NCI-H1417 treated with DMSO at 0.1 percent for 48 hours (cell line): ENCODE measurements at regions not wholly inside any gene's neighbourhood (a gene's known extent, or its start where the extent isn't known, plus 50 kb on each side); places are given as distances from the start of the nearest gene placed in this dataset.
"Not testable (repeated sequence)": the region's sequence is repeated elsewhere in the genome, so short reads cannot be mapped to it uniquely, and the experiment has no call there.

Source experiments
- DNase-seq: peaks from one replicate; lab custom pipeline; 2025; lab: John Stamatoyannopoulos, UW

DNA sequence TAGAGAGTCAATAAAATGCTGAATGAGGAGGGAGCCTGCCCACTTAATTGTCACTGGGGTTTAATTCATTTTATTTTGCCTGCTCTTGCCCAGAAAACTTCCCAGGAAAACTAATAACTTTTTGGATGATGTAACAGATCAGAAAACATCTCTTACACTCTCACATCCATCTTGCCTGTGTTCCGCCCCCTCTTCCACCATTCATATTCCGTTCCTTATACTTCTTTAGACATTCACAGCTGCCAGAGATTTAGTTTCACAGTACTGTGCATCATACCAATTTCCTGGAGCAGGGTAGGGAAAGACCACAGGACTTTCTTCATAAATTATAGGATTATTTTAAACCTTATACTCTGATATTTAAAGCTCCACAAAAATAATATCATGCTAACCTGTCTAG, 776.1 kb upstream of the SOX11 start:
- no peak for DNase-seq

DNA sequence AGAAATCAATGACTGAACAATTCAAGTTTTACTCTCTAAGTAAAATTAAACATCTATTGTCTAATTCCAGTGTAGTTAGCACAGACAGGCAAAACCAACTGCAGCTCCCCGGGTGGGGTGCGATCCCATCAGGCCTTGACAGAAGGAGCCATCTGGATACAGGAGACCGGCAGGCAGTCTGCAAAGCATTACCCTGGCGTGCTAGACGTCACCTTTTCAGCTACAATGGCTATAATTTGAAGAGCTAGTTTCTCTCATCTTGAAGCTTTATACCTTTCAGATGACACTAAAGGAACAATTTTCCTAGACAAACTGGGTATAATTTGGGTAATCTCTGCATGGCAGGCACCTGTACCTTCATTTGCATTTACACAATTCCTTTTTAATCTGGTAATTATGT, 761.5 kb upstream of the SOX11 start:
- no peak for DNase-seq

DNA sequence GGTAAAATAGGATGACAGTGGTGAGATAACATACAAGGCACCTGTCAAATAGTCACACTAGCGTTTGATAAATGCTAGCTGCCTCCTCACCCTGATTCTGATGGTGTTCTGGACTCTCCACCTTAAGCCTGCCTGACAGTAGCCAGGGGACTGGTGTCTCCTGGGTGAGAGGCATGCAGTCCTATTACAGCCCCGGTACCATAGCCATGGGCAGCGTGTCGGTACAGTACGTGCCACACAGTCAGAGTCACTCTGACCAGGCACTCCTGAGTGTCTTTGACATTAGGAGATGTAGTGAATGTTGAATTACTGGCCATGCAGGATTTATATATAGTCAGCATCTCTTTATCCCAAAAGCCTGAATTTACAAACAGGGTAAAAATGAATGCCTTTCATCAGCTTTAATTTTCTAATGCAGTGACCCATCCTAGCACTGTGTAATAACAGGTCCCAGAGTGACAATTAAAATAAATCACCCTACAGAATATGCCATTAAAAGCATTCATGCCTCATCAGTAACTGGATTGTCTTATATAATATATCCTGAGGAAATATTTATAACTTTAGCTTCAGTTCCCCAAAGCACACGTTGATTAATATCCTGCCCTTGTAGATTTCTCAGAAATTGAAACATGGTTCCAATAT, 760.3 kb upstream of the SOX11 start:
- no peak for DNase-seq

DNA sequence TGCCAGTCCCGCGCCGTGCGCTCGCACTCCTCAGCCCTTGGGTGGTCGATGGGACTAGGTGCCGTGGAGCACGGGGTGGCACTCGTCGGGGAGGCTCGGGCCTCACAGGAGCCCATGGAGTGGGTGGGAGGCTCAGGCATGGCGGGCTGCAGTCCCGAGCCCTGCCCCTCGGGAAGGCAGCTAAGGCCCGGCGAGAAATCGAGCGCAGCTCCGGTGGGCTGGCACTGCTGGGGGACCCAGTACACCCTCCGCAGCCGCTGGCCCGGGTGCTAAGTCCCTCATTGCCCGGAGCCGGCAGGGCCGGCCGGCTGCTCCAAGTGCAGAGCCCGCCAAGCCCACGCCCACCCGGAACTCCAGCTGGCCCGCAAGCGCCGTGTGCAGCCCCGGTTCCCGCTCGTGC, 756.9 kb upstream of the SOX11 start:
- DNase-seq = not testable (repeated sequence)

DNA sequence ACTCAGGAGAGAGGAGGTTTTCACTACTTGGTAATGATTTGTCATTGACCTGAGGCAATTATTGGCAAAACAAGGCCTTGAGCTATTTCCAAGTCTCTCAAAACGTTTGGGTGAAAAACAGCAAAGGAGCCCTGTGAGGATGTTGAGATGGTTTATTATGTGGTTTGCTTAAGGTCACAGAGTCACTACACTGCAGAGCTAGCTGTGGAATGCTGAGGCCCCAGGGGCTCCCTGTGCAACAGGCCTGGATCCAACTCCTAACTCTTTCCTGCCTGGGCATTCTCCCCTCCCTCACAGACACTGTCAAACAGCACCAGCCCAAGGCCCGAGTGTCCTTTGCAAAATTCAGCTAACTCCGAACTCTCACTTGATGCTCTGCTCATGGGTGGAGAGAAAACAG, 754.6 kb upstream of the SOX11 start:
- DNase-seq = no peak

DNA sequence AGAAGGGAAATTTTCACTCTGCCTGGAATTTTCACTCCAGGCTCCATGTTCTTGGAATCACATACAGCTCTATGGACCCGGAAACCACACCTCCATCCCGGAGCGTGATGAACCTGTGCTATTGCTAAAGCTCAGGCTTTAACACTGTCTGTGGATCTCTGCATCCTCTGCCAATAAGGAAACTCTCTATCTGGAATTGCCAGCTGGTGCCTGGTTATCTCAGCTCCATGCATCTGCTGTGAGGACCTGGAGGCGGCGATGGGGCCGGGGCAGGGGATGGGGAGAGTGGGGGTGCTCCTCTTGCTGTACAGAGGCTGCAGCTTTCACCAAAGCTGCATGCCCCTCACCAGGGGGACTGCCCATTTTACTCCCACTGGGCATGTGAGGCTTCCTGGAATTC, 754.0 kb upstream of the SOX11 start:
- DNase-seq = no peak

DNA sequence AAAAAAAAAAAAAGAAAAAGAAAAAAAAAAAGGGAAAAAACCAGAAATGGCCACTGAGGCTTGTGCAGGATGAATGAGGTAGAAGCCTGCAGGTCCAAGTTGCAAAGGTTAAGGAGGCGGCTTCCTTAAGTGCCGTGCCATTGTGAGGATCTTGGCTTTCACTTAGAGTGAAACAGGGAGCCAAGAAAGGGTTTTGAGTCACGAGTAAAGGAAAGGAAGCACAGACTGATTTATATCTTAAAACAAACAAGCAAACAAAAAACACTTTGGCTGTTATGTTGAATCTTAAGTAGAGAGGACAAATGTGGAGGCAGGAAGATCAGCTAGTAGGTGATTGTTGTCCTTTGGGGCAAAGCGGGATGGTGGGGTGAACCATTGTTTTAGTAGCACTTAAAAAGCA, 749.7 kb upstream of the SOX11 start:
- DNase-seq = no peak

DNA sequence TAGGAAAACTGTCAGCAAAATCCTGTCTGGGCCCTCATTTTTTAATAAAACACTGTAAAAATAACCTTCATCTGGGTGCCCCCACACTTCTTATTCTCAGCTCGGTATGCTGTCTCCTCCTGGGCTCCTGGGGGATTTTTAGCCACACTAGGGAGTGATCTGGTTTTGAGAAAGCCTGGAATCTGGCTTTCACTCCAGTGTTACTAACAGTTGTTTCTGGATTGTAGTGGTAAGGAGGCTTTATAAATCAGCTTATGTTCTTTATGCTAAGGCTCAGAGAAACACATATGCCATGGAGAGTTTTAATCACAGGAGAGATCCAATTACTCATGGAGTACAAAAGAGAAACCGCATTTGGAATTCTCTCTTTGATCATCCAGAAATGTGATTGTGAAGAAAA, 744.3 kb upstream of the SOX11 start:
- DNase-seq = no peak

DNA sequence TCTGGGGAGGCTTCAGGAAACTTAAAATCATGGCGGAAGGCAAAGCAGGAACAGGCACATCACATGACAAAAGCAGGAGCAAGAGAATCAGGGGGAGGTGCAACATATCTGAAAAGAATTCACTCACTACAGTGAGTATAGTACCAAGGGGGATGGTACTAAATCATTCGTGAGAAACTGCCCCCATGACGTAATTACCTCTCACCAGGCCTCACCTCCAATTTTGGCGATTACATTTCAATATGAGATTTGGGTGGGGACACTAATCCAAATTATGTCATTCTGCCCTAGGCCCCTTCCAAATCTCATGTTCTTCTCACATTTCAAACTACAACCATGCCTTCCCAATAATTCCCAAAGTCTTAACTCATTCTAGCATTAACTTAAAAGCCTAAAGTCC, 740.8 kb upstream of the SOX11 start:
- DNase-seq = no peak

DNA sequence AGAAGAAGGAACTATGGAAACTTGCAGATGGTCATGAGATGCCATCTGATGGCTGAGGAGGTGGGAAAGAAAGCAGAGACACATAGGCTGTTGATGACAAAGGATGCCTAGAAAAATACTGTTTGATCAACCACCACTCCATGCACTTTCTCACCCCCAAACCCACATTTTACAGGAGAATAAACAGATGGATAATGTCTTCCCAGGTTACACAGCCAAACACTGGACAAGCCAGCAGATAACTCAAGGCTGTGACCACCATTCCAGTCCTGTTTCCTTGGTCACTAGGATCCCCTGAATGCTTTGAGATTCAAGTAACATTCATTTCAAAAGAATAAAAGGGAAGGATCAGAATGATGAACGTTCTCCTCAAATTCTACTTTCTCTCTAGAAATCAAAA, 733.0 kb upstream of the SOX11 start:
- DNase-seq = no peak

DNA sequence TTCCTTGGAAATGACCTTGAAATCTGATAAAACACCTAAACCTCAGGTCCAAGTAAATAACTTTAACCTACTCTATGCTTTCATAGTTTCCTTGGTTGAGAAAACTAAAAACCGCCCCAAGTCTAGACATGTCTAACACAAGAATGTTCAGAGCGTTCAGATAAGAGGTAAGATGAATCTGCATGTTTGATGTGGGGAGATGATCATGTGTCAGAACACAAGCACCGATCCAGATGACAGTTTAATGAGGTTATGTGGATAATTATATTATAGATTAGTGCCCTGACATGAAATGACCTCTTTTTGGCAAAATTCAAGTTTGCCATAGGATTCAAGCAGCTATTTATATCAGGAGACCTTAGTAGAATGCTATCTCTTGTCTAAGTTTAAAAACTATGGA, 729.8 kb upstream of the SOX11 start:
- no peak for DNase-seq

DNA sequence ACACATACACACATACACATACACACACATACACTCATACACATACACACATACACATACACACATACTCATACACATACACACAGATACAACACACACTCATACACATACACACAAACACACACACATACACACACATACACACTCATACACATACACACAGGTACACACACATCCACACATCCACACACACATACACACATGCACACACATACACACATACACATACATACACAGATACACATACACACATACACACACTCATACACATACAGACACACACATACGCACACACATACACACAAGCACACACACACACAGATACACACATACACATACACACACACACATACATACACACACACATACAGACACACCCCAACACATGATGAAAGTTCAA, 729.1 kb upstream of the SOX11 start:
- no peak for DNase-seq

DNA sequence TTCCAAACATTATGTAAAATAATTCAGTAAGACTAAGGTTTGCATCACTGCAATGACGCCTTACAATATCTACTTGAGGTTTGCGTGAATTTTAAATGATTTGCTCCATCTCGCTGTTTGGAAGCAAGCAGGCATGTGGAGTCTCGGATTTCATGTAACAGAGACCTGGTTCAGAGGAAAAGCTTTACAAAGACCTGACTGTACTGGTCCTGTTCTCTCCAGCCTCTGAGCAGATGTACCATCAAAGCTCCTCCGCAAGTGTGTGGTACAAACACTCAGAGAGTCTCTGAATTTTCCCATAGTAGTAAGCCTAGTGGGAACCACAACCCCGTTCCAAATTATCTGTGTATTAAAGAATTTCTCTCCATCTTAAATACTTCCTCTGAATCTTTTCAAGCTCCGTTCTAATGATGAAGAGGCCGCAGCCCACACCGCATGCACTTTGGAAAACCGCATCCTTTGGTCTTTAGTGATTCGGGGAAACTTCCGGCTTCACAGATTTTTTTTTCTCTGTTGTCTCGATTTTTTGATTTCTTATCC, 728.1 kb upstream of the SOX11 start:
- no peak for DNase-seq

DNA sequence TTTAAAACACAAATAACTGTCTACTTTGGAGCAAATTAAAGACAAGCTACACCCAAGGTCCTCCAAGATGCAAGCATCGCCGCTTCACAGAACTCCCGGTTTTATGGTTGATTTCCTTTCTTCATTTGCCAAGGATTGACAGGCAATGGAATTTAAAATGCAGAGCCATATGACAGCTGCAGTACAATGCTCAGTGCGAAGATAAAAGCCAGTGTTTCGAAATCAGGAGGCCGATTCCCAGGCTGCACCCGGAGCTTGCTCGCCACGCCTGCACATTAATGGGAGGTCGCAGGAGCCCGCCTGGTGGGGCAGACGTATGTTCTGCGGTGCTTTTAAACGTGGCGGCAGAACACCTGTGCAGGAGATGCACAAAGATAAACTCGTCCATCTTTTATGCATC, 727.6 kb upstream of the SOX11 start:
- no peak for DNase-seq

DNA sequence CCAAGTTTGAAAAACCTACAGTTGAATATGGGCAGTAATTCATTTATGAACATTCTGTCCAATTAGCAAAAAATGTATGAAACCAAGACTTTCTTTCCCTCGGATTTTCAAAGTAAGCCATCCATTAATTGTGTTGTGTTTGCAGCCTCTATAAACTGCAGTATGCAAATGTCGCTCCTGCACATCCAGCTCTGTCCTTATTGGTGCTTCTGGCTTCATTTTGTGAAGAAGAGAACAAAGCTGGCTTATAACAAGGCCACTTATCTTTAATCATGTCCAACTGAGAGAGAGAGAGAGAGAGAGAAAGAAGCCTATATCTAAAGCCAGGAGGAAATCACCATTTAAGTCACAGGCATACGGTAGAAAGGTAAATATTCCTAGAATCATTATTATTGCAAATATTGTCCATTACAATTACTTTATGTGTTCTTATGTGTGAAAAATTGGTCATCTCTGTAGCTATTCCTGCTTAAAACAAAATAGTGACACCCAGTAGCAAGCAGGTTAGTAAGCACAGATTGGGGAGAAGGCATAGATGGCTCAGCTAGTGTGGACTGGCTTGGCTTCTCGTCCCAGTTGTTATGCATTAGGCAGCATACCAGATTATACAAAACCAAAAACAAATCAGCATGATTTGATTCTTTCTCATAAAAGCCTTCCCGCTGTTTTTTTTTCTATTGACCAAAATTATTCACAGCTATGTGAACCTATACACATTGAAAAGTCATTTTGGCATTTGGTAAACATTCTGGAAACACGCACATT, 726.4 kb upstream of the SOX11 start:
- peak; percentile 25 for DNase-seq

DNA sequence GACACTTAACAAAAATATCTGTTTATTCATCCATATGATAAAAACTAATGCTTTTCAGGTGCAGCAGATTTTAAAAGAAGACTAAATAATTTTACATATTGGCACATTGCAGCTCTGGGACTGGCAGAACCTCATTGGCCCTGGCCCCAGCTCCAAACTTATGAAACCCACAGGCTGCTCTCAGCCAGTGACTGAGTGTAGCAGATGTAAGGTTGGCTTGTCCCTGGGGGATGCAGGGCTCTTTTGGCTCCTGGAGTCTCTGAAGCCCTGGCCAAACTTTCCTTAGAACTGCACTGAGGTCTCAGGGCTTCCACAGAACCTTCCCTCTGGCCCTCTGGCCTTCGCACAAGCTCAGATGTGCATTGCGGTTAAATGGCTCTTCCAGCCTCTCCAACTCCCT, 725.0 kb upstream of the SOX11 start:
- no peak for DNase-seq

DNA sequence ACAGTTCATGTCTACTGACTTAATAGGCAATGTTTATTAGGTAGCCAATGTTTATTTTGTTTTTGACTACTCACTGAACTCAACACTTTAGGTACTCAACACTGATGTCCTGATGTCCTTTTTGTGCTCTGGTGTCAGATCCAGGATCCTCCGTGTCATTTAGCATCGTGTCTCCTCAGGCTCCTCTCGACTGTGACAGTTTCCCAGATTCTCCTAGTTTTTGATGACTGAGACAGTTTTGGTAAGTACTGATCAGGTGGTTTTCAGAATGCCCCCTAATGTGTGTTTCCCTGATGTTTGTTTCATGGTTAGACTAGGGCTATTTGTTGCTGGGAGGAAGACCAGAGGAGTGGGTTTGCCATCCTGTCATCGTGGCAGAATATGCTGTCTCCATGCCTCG, 719.7 kb upstream of the SOX11 start:
- DNase-seq = no peak

DNA sequence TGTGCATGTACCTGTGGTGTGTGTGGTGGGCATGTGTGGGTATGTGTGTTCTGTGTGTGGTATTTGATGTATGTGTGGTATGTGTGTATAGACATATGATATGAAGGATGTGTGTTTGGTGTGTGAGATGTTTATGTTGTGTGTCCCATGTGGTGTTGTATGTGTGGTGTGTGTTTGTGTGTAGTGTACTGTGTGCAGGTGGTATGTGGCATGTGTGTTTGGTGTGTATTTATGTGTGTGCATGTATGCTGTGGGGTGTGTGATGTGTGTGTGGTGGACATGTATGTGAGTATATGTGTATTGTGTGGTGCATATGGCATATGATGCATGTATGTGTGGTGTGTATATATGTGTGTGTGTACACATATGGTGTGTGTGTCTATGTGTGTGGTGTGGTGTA, 718.8 kb upstream of the SOX11 start:
- DNase-seq = no peak

DNA sequence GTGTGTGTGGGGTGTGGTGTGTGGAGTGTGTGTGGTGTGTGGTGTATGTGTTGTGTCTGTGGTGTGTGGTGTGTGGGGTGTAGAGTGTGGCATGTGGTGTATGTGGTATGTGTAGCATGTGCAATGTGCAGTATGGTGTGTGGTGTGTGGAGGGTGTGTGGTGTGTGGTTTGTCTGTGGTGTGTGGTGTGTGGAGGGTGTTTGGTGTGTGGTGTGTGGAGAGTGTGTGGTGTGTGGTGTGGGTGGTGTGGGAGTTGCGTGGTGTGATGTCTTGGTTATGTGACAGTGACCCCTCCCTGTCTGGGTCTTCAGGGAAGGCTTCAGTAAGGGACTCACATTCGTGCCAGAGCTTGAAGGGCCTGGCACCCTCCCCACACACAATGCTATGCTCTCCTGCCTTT, 718.2 kb upstream of the SOX11 start:
- DNase-seq = no peak

DNA sequence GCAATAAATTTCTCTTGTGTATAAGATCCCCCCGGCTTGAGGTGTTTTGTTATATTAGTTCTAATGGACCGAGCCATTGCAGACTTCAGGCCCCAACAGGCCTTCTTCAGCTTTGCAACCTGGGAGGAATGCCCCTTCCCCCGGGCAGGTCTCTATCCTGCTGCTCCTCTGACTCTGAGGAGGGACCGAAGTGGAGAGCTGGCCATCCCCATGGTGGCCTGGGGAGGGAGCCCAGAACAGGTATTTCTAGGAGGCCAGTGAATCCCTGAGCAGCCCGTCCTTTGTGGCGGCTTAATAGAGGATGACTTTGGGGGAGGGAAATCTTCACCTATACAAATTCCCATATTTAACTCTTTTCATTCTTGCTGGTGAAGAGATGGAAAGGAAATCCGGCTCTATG, 715.8 kb upstream of the SOX11 start:
- DNase-seq = no peak

DNA sequence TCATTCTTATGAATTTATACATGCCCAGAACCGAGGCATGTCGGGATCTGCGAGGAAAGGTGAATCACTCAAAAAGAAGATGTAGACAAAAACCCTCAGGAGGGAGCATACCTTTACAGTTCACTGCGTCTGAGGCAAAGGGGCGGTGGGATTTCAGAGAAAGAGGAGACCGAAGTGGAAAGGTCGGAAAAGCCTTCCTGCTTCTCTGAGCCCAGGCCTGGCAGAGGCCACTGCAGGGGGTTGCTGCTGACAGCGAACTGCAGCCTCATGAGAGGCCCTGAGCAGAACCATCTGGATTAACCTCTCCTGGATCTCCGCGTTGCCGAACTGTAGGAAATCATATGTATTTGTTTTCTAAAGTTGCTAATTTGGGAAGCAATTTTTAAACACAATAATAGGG, 713.1 kb upstream of the SOX11 start:
- no peak for DNase-seq

DNA sequence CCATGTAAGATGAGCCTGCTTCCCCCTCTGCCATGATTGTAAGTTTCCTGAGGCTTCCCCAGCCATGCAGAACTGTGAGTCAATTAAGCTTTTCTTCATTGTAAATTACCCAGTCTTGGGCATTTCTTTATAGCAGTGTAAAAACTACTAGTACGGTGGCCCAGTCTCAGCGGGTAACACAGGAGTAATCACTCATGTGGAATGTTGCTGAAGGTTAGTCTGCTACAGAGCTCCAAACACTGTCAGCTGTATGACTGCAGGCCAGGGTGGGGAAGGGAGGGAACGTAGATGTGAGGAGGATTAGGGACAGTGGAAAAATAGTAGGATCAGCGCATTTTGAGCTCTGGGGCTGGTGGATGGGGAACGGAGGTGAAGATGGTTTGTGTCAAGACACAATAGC, 711.2 kb upstream of the SOX11 start:
- DNase-seq = no peak

DNA sequence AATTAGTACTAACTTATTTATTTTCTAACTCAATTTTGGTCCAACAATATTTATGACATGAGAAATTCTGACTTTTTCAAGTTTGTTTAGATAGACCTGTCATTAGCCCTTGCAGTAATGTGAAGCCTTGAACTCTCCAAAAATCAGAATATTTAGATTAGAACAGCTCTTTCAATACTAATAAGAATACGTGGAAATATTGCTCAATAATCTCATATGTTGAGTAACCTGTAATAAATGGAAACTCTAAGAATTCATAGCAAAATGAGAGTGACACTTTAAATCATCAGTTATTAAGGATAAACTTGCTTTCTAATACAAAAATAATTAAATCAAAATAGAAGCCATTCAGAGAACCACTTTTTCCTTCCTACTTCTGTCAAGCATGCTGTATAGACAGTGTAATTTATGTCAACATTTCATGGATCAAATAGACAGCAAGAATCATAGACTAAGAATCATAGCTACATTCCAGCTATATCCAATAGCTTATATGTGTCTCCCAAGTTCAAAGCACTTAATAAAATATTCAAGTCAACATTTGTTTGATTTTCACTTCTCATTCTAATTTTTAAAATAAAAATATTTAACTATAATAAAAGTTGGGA, 710.3 kb upstream of the SOX11 start:
- DNase-seq = no peak
